ENCODE measurements at regions not wholly inside any gene's neighbourhood (a gene's known extent, or its start where the extent isn't known, plus 50 kb on each side); places are given as distances from the start of the nearest gene placed in this dataset.
A peak's percentile ranks its signal among the peaks of the same experiment; 100 is the strongest.

GRCh38 chr1:157390651-157391050 lies 161.7 kb downstream of the FCRL5 start:
- peak overlapping the region; percentile 63; the same call in 1 of the 2 replicates for H2AFZ ChIP-seq
- H3K9me2 ChIP-seq (ENCODE audit: insufficient read depth) = no peaks in the 10 kb centered on the region
- no peaks in the 10 kb centered on the region for H3K27me3 ChIP-seq (ENCODE audit: insufficient read depth)
- no peak for DNase-seq (ENCODE audit: low spot score)
- H3K4me1 ChIP-seq (ENCODE audit: insufficient read depth) = no peaks in the 10 kb centered on the region
- no peak overlapping the region for H3K4me3 ChIP-seq
- H4K20me1 ChIP-seq (replicated peaks; ENCODE audit: insufficient read depth) = no peaks in the 10 kb centered on the region
- no peak for ATAC-seq
- H3K4me2 ChIP-seq = no peak overlapping the region
- no peaks in the 10 kb centered on the region for H3F3A ChIP-seq (replicated peaks; ENCODE audit: low read depth)
- H3K79me2 ChIP-seq (replicated peaks; ENCODE audit: insufficient read depth) = no peaks in the 10 kb centered on the region
- no peaks in the 10 kb centered on the region for H3K9me3 Mint-ChIP-seq
- H3K4me1 Mint-ChIP-seq = no peaks in the 10 kb centered on the region
- no peak for TF ChIP-seq REST (IDR thresholded peaks at IDR 0.05; ENCODE audit: unreplicated experiment)
- no peak for TF ChIP-seq NANOG (IDR thresholded peaks at IDR 0.05; ENCODE audit: borderline replicate concordance)
- no peak for TF ChIP-seq STAT1 (IDR thresholded peaks at IDR 0.05; ENCODE audit: unreplicated experiment)
- no peak for TF ChIP-seq EZH2 (IDR thresholded peaks at IDR 0.05; ENCODE audit: low read depth, unreplicated experiment)
- TF ChIP-seq CTCF (conservative IDR thresholded peaks at IDR 0.05; ENCODE audit: low read depth in 2 of 2) = no peak
- no peak for TF ChIP-seq JUNB (IDR thresholded peaks at IDR 0.05; ENCODE audit: unreplicated experiment)
- no peak for TF ChIP-seq POLR2AphosphoS5 (IDR thresholded peaks at IDR 0.05; ENCODE audit: low read depth)
- TF ChIP-seq ZNF331 (CRISPR knock-in tag; IDR thresholded peaks at IDR 0.05; ENCODE audit: low read depth) = no peak
- TF ChIP-seq CREB1 (CRISPR knock-in tag; IDR thresholded peaks at IDR 0.05; ENCODE audit: low read depth) = no peak
- no peak for TF ChIP-seq ZNF114 (CRISPR knock-in tag; IDR thresholded peaks at IDR 0.05)
- TF ChIP-seq ZNF462 (CRISPR knock-in tag; IDR thresholded peaks at IDR 0.05) = no peak
- TF ChIP-seq ETS1 (IDR thresholded peaks at IDR 0.05) = no peak
- TF ChIP-seq EZH2phosphoT487 (IDR thresholded peaks at IDR 0.05; ENCODE audit: unreplicated experiment) = no peak
- H3K27ac ChIP-seq (ENCODE audit: low read depth) = no peak overlapping the region
- no peaks in the 10 kb centered on the region for H3K36me3 Mint-ChIP-seq (ENCODE audit: low read depth)
- H3K27ac Mint-ChIP-seq = peak overlapping the region; percentile 51; the same call in 1 of the 2 replicates
- H3K4me3 Mint-ChIP-seq = no peak overlapping the region
- no peaks in the 10 kb centered on the region for H3K36me3 ChIP-seq (ENCODE audit: insufficient read depth)
- H3K27me3 Mint-ChIP-seq (ENCODE audit: insufficient read depth, low read depth, poor library complexity) = peaks cover 2% of the 10 kb centered on the region
